GM12874 (cell line): ENCODE measurements at regions not wholly inside any gene's neighbourhood (a gene's known extent, or its start where the extent isn't known, plus 50 kb on each side); places are given as distances from the start of the nearest gene placed in this dataset.

Source experiments
- CTCF ChIP-seq: IDR thresholded peaks from 2 replicates; pipeline ENCODE4 v1.5.1; 2011; ENCODE audit warnings: low read depth, mild to moderate bottlenecking, control low read depth, low read length, moderate library complexity; ENCODE audit not compliant: insufficient read depth

DNA sequence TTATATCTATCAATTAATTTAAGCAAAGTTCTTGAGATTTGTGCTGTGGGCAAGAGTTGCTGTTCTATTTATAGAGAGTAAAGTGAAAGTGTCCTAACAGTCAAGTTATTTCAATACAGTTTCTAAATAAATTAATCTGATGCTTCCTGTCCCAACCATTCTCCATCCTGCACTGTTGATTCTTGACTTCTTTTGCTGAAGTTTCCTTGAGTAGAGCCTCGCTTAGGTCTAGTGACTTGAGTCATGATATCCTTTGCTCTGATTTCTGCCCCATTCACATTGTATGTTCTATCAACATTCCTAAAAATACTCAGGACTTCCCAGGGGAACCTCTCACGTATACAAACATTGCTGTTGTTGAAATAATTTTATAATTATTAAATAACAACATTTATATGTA, 498.4 kb upstream of the ALCAM start:
- TF ChIP-seq CTCF = no peak

- no peak for TF ChIP-seq CTCF
Observed at GRCh38 chr3:104870276-104870675, 496.4 kb upstream of the ALCAM start.

GRCh38 chr3:104873331-104873730, 493.4 kb upstream of the ALCAM start:
- no peak for TF ChIP-seq CTCF

GRCh38 chr3:104878395-104878794, 488.3 kb upstream of the ALCAM start:
- TF ChIP-seq CTCF = no peak

DNA sequence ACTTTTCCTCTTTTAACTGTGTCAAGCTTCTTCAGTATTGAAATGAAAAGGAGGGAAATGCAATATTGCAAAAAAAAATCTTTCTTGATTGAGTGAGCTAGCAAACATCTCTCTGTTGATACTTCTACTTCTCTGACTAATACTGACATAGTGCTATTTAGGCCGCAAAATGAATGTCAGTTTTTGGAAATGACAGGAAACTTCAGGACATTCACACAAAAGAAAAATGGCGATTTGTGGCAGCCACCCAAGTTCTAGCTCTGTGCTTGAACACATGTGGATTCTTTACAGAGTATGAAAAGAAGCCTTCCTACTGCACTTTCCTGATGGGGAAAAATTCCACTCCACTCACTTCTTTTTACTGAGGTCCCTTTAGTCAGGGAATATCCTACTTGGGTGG, 486.8 kb upstream of the ALCAM start:
- no peak for TF ChIP-seq CTCF

GRCh38 chr3:104885214-104885814, 481.4 kb upstream of the ALCAM start:
- no peak for TF ChIP-seq CTCF

DNA sequence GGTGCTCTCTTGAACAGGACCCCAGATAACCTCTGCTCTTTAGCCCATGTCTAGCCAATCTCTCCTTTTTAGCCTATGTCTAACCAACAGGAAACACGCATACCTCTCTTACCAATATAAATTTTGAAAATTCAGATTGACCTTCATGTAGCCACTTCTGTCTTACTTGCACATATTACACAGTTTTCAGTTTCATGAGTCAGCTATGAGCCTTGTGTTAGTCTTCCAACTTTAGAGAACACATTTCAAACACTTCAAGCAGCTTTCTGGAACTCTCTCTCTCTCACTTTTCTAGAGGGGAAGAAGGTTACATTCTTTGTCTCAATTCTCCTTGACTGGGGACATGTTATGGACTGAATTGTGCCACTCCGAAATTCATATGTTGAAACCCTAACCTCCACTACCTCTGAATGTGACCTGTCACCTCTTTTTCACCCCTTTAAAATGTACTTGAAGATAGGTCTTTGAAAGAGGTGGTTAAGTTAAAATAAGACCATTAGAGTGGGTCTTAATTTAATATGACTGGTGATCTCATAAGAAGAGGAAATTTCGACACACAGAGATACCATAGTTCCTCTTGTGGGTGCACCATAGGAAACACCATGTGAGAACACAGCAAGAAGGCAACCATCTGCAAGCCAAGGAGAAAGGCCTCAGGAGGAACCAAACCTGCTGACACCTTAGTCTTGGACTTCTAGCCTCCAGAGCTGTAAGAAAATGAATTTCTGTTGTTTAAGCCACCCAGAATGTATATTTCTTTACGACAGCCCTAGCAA, 480.3 kb upstream of the ALCAM start:
- no peak for TF ChIP-seq CTCF
